NCI-H748 treated with DMSO at 0.1 percent for 48 hours (cell line): ENCODE measurements at regions not wholly inside any gene's neighbourhood (a gene's known extent, or its start where the extent isn't known, plus 50 kb on each side); places are given as distances from the start of the nearest gene placed in this dataset.

Experiments used
- DNase-seq: peaks from one replicate; lab custom pipeline; 2025; lab: John Stamatoyannopoulos, UW

- no peak for DNase-seq
Observed at GRCh38 chrX:124524852-124525251, 178.5 kb downstream of the SH2D1A start.

GRCh38 chrX:124529786-124530185 lies 183.4 kb downstream of the SH2D1A start:
- no peak for DNase-seq

GRCh38 chrX:124530803-124531202 lies 184.4 kb downstream of the SH2D1A start:
- no peak for DNase-seq

- no peak for DNase-seq
Observed at GRCh38 chrX:124534536-124534935, 188.2 kb downstream of the SH2D1A start.

GRCh38 chrX:124540474-124540873 lies 194.1 kb downstream of the SH2D1A start:
- DNase-seq: no peak

- DNase-seq: no peak
Observed at GRCh38 chrX:124548571-124548970, 202.2 kb downstream of the SH2D1A start.

GRCh38 chrX:124555036-124555595 lies 208.8 kb downstream of the SH2D1A start:
- no peak for DNase-seq

- DNase-seq: no peak
Observed at GRCh38 chrX:124557976-124558375, 211.6 kb downstream of the SH2D1A start.

- DNase-seq: no peak
Observed at GRCh38 chrX:124573468-124573867, 227.1 kb downstream of the SH2D1A start.

- no peak for DNase-seq
Observed at GRCh38 chrX:124592744-124593143, 246.4 kb downstream of the SH2D1A start.

GRCh38 chrX:124594017-124594651 lies 247.8 kb downstream of the SH2D1A start:
- DNase-seq: no peak

GRCh38 chrX:124605511-124605910 lies 259.1 kb downstream of the SH2D1A start:
- DNase-seq: no peak

- no peak for DNase-seq
Observed at GRCh38 chrX:124606724-124607123, 260.4 kb downstream of the SH2D1A start.

- no peak for DNase-seq
Observed at GRCh38 chrX:124619710-124620109, 273.3 kb downstream of the SH2D1A start.

- DNase-seq: no peak
Observed at GRCh38 chrX:124634363-124634762, 288.0 kb downstream of the SH2D1A start.

- no peak for DNase-seq
Observed at GRCh38 chrX:124641737-124642491, 295.6 kb downstream of the SH2D1A start.

- DNase-seq: no peak
Observed at GRCh38 chrX:124646403-124646802, 300.0 kb downstream of the SH2D1A start.

- DNase-seq: peak; percentile 9
Observed at GRCh38 chrX:124651031-124651430, 304.7 kb downstream of the SH2D1A start.

GRCh38 chrX:124665621-124666400 lies 319.4 kb downstream of the SH2D1A start:
- DNase-seq: no peak

- no peak for DNase-seq
Observed at GRCh38 chrX:124679199-124679598, 332.8 kb downstream of the SH2D1A start.

- DNase-seq: no peak
Observed at GRCh38 chrX:124680287-124680686, 333.9 kb downstream of the SH2D1A start.

GRCh38 chrX:124690495-124690894 lies 344.1 kb downstream of the SH2D1A start:
- DNase-seq: no peak

- no peak for DNase-seq
Observed at GRCh38 chrX:124699876-124700275, 353.5 kb downstream of the SH2D1A start.
